Astrocyte of the cerebellum (primary cell): ENCODE measurements at regions not wholly inside any gene's neighbourhood (a gene's known extent, or its start where the extent isn't known, plus 50 kb on each side); places are given as distances from the start of the nearest gene placed in this dataset.
"Not testable (repeated sequence)": the region's sequence is repeated elsewhere in the genome, so short reads cannot be mapped to it uniquely, and the experiment has no call there.

ENCODE experiments used
- DNase-seq: peaks from one replicate; pipeline ENCODE4 v3.0.0-alpha.2; 2011; ENCODE audit warnings: low read depth
- H3K4me3 ChIP-seq: 2 replicates; pipeline ENCODE4 v1.5.1; 2011; ENCODE audit warnings: mild to moderate bottlenecking, low read depth, low read length, moderate library complexity
- CTCF ChIP-seq: IDR thresholded peaks from 2 replicates; pipeline ENCODE4 v1.5.1; 2012; ENCODE audit warnings: low read length, low read depth, moderate library complexity, mild to moderate bottlenecking; ENCODE audit errors: missing control alignments
- in situ Hi-C: cut with HindIII; loops from 2 replicates; pipeline ENCODE4 v1.10.0; 2017; ENCODE audit warnings: low sequenced_read_pairs

- H3K4me3 ChIP-seq = no peak overlapping the region
- no peak for TF ChIP-seq CTCF
- no peak for DNase-seq
- in situ Hi-C loops = no loop called here
Measured at GRCh38 chr21:14058566-14058965, 152.2 kb downstream of the LIPI start.

GRCh38 chr21:14057841-14058481 lies 152.8 kb downstream of the LIPI start:
- DNase-seq, in situ Hi-C loops, H3K4me3 ChIP-seq: not testable (repeated sequence)

- H3K4me3 ChIP-seq = no peak overlapping the region
- no peak for TF ChIP-seq CTCF
- in situ Hi-C loops = no loop called here
- DNase-seq = no peak
Measured at GRCh38 chr21:14057313-14057712, 153.4 kb downstream of the LIPI start.

- no peak for TF ChIP-seq CTCF
- H3K4me3 ChIP-seq = no peak overlapping the region
- in situ Hi-C loops = no loop called here
- no peak for DNase-seq
Measured at GRCh38 chr21:14056771-14057191, 154.0 kb downstream of the LIPI start.

- in situ Hi-C loops, DNase-seq, H3K4me3 ChIP-seq: not testable (repeated sequence)
Measured at GRCh38 chr21:14055746-14056515, 154.8 kb downstream of the LIPI start.

- DNase-seq = no peak
- in situ Hi-C loops = no loop called here
Measured at GRCh38 chr21:14054682-14055081, 156.1 kb downstream of the LIPI start.

GRCh38 chr21:14050121-14050520 lies 160.6 kb downstream of the LIPI start:
- H3K4me3 ChIP-seq = no peak overlapping the region
- no peak for TF ChIP-seq CTCF
- DNase-seq = no peak
- in situ Hi-C loops = no loop called here

More at GRCh38 chr21:14054682-14055081, 156.1 kb downstream of the LIPI start:
- TF ChIP-seq CTCF = no peak
- H3K4me3 ChIP-seq = no peak overlapping the region
